Stimulated activated naive CD8-positive, alpha-beta T cell treated with anti-CD3 and anti-CD28 coated beads, Interleukin-15, Interleukin-2, amounts not matched to agents 100 U/mL and 50 U/mL, for 24 hours (primary cell): ENCODE measurements at regions not wholly inside any gene's neighbourhood (a gene's known extent, or its start where the extent isn't known, plus 50 kb on each side); places are given as distances from the start of the nearest gene placed in this dataset.
"Not testable (repeated sequence)": the region's sequence is repeated elsewhere in the genome, so short reads cannot be mapped to it uniquely, and the experiment has no call there.

ENCODE experiments used
- ATAC-seq: fragments of 150-1000 bp; cut with Tn5 transposase; one replicate; pipeline ENCODE4 v1.10.0; 2021
- DNase-seq: peaks from one replicate; pipeline ENCODE4 v3.0.0; 2021

GRCh38 chr16:87100306-87101058, 216.7 kb downstream of the C16orf95 start:
- no peak for ATAC-seq
- DNase-seq, result no peak

GRCh38 chr16:87101903-87102302, 215.3 kb downstream of the C16orf95 start:
- ATAC-seq (no peak), DNase-seq (no peak)

GRCh38 chr16:87107201-87107600, 210.0 kb downstream of the C16orf95 start:
- ATAC-seq, result no peak
- no peak for DNase-seq

DNA sequence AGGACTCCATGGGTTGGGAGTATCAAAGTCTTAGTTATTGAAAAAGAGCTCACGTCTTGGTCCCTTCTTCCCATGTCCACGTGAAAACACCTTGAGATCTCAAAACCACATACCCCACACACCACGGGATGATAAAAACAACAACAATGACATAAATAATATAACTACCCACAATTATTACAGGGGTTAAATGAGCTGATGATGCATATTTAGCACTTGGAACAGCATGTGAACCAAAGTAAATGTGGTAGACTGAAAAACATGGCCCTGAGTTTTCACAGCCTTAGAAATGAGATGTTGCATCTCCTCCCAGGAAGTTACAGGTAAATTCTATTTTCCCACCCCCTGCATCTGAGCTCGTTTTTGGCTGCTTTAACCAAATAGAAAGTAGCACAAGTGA, 208.9 kb downstream of the C16orf95 start:
- DNase-seq, result no peak
- no peak for ATAC-seq

GRCh38 chr16:87108941-87109340, 208.3 kb downstream of the C16orf95 start:
- ATAC-seq (no peak), DNase-seq (no peak)

DNA sequence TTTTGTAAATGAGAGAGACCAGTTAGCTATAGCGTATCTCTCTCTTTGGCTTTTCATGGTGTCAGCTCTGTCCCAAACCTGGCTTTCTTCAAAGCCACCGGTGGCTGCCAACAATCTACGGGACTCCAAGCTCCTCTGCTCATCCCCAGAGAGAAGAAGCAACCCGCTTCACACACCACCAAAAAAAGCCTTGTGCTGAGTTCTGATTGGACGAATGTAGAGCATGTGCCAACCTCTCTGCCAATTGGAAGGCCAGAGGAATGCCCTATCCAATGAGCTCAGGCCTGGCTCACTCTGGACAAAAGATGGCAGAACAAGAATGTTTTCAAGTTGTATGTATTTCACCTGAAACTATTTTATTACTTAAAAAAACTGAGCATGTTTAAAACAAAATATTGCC, 202.4 kb downstream of the C16orf95 start:
- DNase-seq (no peak), ATAC-seq (no peak)

DNA sequence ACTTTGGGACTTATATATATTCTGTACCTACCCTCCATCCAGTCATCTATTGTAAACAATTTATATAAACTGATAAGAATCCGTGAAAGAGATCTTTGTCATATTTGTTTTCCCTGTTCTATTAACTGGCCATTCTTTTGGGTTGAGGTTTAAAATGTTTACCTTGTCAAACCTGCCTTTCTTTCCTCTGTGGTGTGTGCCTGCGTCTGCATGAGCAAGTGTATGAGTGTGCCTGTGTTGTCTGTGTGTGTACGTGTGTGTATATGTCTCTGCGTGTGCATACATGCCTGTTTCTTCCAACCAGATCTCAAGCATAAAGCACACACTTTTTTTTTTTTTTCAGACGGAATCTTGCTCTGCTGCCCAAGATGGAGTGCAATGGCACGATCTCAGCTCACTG, 201.5 kb downstream of the C16orf95 start:
- ATAC-seq (no peak), DNase-seq (no peak)

GRCh38 chr16:87117936-87118335, 199.3 kb downstream of the C16orf95 start:
- ATAC-seq (no peak), DNase-seq (no peak)

GRCh38 chr16:87119168-87119567, 198.0 kb downstream of the C16orf95 start:
- ATAC-seq, result no peak
- no peak for DNase-seq

GRCh38 chr16:87119748-87120147, 197.4 kb downstream of the C16orf95 start:
- ATAC-seq, result no peak
- DNase-seq, result no peak

- ATAC-seq, result no peak
- DNase-seq, result no peak
Observed at GRCh38 chr16:87121816-87122215, 195.4 kb downstream of the C16orf95 start.

DNA sequence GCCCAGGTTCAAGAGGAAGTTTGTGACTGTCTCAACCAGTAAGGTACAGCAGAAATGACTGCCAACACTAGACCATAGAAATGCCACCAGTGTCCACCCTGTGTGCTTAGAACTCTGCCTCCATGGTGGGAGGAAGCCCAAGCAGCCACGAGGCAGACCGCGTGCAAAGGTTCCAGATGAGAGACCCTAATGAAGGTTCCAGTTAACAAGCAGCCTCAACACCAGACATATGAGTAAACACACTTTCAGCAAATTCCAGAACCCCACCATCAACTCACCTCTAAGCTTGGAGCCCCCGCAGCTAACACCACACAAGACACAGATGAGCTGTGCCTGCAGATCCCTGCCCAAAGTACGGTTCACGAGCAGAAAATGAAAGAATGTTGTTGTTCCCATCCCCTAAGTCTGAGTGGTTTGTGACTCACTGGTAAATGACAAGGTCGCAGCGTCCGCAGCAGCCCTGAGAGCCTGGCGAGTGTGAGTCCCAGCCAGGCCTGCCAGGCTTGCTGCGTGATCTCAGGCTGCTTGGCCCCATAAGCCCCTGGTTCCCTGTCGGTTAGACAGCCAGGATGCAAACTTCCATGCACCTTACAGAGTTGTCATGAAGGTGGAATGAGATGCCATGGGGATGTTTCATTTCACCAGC, 193.7 kb downstream of the C16orf95 start:
- ATAC-seq, result no peak
- no peak for DNase-seq

DNA sequence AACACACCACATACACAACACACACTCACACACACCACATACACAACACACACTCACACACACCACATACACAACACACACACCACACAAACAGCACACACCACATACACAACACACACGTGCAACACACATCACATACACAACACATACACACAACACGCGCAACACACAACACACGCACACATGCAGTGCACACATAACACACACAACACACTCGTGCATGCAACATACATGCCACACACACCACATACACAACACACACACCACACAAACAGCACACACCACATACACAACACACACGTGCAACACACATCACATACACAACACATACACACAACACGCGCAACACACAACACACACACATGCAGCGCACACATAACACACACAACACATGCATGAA, 192.8 kb downstream of the C16orf95 start:
- not testable (repeated sequence) for DNase-seq, ATAC-seq

GRCh38 chr16:87125206-87126155, 191.7 kb downstream of the C16orf95 start:
- ATAC-seq (no peak), DNase-seq (no peak)

DNA sequence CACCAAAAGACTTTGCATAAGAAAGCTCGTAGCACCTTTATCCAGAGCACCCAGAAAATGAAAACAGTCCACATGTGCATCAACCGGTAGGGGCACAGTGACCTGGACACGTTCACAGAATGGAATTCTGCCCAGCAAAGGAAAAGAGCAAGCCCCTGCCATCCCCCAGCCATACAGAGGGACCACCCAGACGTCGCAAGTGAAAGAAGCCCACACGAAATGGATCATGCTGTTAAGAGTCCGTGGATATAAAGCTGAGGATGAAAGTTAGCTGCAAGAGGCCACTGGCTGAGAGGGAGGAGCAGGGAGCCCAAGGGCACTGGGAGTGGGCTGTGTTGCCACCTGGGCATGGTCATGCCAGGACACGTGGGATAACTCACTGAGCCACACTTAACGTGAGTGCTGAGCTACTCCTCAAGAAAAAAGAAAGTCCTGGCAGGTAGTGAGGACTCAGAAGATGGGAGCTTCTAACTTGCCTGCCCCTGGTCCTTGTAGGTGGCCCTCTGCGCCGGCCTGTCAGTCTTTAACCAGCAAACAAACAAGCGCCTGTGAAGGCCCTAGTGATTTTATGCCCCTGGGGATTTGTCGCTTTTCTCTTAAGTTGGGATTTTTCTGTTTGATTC, 190.7 kb downstream of the C16orf95 start:
- ATAC-seq, result no peak

DNA sequence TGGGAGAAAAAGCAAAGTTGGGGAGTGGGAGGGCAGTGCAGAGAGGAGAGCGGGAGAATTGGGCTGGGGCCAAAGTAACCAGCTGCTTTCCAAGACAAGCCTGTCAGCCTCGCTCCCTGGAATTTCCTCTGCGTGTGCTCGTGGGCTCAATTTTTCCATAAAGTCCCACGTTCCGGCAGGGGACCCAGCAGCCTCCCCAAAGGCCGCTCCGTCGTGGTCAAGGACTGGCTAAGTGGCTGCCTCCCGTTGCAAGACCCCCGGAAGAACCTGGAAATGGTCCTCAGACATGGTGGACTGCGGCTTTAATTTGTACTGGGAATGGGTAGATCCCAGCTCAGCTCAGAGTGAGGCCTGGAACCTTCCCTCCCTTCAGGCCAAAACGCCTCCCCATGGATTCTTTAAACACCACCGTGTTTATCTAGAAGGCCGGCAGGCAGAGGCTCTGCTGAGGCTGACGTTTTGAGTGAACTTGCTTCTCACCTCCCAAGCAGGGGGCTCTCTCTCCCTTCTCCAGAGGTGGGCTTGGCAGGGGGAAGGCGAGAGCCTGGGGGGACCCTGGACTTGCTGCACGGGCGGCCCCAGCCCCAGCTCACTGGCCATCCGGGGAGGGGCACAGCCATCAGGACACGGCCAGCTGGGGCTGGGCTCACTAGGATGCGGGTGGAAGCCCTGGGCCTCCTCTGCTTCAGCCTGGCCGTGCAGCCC, 190.0 kb downstream of the C16orf95 start:
- no peak for ATAC-seq
- DNase-seq, result no peak

More for the DNA sequence above, 190.7 kb downstream of the C16orf95 start:
- DNase-seq, result no peak

DNA sequence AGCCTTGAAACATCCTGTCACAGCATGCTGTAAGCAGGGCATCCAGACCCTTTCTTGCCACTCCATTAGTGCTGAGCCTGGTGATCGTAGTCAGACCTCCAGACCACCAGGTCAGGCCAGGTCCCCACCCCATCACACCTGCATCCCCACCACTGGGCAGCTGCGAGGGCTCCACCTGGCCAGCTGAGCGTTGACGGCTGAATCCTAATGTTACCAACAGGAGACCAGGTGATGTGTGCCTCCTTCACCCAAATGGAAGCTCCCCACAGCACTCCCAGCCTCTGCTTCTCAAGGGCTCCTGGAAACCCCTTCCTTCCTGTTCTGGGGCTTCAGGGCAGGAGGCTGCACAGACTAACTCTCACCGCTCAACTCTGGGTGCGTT, 189.4 kb downstream of the C16orf95 start:
- DNase-seq (no peak), ATAC-seq (no peak)

GRCh38 chr16:87129771-87130170, 187.4 kb downstream of the C16orf95 start:
- no peak for DNase-seq
- no peak for ATAC-seq

GRCh38 chr16:87131061-87131995, 185.9 kb downstream of the C16orf95 start:
- ATAC-seq, result no peak
- DNase-seq, result no peak

DNA sequence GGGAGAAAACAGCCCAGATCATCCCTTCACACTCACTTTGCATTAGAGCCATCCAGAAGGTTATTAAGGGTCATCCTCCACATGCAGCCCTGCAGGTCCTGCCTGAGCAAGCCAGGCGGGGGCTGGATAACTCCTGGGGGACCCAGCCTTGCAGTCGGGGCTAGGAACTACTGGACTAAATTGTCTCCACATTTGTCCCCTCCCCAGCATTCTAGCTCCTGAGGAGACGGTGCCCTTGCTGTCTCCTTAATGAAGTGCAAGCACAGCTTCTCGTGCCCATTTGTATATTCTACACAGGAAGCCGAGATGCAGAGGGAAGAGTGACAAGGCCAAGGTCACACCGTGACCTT, 185.2 kb downstream of the C16orf95 start:
- no peak for ATAC-seq
- DNase-seq, result no peak
